ENCODE measurements at regions not wholly inside any gene's neighbourhood (a gene's known extent, or its start where the extent isn't known, plus 50 kb on each side); places are given as distances from the start of the nearest gene placed in this dataset.

DNA sequence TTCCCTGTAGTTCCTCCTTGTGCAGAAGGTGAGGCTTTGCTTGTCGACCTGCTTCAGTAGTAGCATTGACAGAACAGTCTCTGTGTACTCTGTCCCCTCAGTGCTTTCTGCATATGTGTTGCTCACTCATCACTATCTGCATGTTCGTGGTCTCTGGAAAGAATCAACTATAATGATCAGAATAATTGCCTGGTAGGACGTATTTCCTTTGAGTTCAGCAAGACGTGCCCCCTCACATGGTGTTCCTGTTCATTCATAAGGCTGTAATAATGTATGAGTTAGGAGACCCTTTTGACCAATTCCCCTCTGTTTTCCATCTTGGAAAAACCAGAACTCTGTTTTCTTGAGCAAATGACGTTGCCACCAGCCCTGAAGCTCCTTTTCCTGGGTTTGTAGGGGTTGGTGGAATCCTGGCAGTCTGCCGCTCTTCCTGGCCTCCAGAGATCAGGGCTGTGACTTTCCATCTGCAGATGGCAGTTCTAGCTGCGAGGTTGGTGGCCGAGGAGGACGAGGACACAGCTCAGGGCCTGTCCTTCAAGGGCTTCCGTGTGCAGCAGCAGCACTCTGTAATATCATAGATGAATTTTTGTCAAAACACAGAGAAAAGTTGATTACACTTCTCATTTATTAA lies 61.9 kb downstream of the EXOSC2 start:
- Mint-ChIP-seq H3K4me1 (peaks cover 27% of the 10 kb centered on the region), H3K27me3 (no peaks in the 10 kb centered on the region), H3K4me3 (no peak overlapping the region), H3K9me3 (no peaks in the 10 kb centered on the region), H3K27ac (no peak overlapping the region), H3K36me3 (peaks cover 5% of the 10 kb centered on the region)
- ATAC-seq = no peak

DNA sequence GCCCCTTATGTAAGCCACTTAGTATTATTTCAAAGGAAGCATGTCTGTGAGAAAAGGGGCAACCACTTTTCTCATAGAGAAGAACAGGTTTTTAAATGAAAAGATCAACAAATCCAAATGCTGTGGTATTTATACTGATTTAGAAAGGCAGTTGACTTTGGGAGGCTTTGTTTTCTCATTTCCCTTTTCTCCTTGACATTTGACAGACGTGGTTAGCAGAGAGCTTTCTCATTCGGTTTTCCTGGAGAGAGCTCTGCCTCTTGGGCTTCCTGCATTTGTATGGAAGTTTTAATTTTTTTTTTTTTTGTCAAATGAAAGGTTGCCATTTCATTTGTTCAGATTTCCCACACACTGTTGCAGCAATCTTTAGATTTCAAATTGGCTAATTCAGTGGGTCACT lies 62.5 kb downstream of the EXOSC2 start:
- peak overlapping the region; percentile 48 for H3K27ac Mint-ChIP-seq
- peaks cover 5% of the 10 kb centered on the region for H3K36me3 Mint-ChIP-seq
- ATAC-seq = no peak
- no peaks in the 10 kb centered on the region for H3K27me3 Mint-ChIP-seq
- H3K9me3 Mint-ChIP-seq = no peaks in the 10 kb centered on the region
- peaks cover 28% of the 10 kb centered on the region for H3K4me1 Mint-ChIP-seq
- peak overlapping the region; percentile 34 for H3K4me3 Mint-ChIP-seq

DNA sequence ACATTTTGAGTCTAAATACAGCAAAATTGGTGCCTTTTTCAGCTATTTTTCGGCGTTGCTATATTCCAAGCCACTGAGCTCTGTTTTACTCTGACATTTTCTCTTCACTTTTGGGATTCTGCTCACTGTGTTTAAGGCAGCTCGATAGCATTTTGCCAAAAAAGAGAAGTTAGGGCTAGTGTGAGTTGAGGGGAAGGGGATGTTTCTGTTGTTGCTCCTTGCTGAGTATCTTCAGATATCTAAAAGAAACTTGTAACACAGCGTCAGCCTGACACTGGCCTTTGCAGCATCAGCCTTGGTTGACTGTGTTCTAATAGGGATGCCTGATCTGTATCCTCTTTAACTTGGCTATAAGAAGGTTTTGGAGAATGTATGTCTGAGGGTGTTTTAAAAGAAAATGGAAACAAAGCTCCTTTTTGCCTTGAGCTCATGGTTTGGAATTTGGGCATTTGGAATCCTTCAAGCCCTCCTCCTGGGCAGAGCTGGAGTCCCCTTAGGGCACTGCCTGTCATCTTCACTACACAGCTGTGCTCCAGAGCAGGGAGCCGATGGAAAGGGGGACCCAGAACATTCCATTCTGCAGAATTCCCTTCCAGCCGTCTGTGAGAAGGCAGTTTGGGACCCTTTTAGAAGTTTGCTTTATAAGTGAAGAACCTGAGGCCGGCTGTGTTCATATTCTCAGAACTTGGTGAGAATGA lies 63.0 kb downstream of the EXOSC2 start:
- H3K36me3 Mint-ChIP-seq = peaks cover 5% of the 10 kb centered on the region
- no peak overlapping the region for H3K4me3 Mint-ChIP-seq
- no peaks in the 10 kb centered on the region for H3K27me3 Mint-ChIP-seq
- no peak for ATAC-seq
- no peaks in the 10 kb centered on the region for H3K9me3 Mint-ChIP-seq
- H3K27ac Mint-ChIP-seq = peak overlapping the region; percentile 48
- peaks cover 33% of the 10 kb centered on the region for H3K4me1 Mint-ChIP-seq

DNA sequence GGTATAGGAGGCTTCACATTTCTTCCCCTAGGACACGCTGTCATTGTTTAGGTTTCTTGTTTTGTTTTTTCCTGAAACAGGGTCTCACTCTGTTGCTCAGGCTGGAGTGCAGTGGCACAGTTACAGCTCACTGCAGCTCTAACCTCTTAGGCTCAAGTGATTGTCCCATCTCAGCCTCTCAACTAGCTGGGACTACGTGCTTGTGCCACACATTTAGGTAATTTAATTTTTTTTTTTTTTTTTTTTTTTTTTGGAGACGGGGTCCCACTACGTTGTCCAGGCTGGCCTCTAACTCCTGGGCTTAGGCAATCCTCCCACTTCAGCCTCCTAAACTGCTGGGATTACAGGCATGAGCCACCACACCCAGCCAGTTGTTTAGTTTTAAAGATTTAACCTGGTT lies 66.2 kb downstream of the EXOSC2 start:
- Mint-ChIP-seq H3K4me3 (no peak overlapping the region), H3K9me3 (no peaks in the 10 kb centered on the region), H3K27me3 (no peaks in the 10 kb centered on the region), H3K36me3 (peaks cover 5% of the 10 kb centered on the region), H3K27ac (no peak overlapping the region), H3K4me1 (peaks cover 44% of the 10 kb centered on the region)
- no peak for ATAC-seq

- H3K4me3 Mint-ChIP-seq = no peak overlapping the region
These were observed 70.0 kb downstream of the EXOSC2 start for GRCh38 chr9:130763331-130764171.

DNA sequence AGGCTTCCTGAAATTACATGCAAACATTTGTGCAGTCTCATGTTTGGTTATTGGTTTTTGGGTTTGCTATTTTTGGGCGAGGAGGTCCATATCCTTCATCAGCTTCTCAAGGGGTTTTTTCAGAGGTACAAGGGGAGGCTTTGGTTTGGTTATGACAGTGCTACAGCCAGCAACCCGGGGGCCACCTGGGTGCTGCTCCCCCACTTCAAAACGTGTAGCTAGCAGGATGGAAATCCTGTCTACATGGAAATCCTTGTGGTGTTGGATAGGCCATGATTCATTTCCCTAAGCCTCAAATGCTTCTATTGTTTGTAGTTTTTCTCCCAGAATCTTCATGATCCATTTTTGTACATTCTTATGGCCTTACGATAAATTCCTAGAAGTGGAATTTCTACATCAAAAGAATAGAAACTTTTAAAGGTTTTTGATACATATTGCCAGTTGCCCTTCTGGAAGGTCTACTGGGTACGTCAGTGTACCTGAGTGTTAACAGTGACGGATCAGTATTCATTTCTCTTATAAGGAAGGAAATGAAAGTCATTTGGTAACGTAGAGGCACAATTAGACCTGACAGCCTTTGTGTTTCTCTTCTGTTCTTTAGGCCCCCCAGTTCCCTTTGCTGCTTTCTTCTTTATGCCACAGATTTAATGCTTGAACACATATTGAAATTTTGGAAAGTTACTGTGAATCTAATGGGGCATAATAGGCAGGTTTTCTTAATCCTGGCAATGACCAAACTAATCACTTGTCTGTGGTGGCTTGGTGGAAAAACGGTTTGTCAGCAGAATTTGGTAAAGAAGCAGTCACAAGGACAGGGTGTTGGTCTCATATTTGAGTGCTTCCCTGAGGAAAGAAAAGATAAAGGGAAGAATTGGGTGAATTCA lies 69.7 kb upstream of the ABL1 start:
- peaks cover 64% of the 10 kb centered on the region for H3K4me1 Mint-ChIP-seq
- H3K27ac Mint-ChIP-seq = peak overlapping the region; percentile 87
- H3K9me3 Mint-ChIP-seq = no peaks in the 10 kb centered on the region
- no peaks in the 10 kb centered on the region for H3K36me3 Mint-ChIP-seq
- ATAC-seq = peak; percentile 83
- no peaks in the 10 kb centered on the region for H3K27me3 Mint-ChIP-seq
- no peak overlapping the region for H3K4me3 Mint-ChIP-seq

More at GRCh38 chr9:130763331-130764171, 70.0 kb downstream of the EXOSC2 start:
- Mint-ChIP-seq H3K27ac (peak overlapping the region; percentile 87), H3K9me3 (no peaks in the 10 kb centered on the region), H3K27me3 (no peaks in the 10 kb centered on the region), H3K4me1 (peaks cover 56% of the 10 kb centered on the region), H3K36me3 (peaks cover 5% of the 10 kb centered on the region)
- ATAC-seq = no peak

GRCh38 chr9:130766021-130766926 lies 68.8 kb upstream of the ABL1 start:
- H3K27ac Mint-ChIP-seq = peak overlapping the region; percentile 87
- no peak overlapping the region for H3K4me3 Mint-ChIP-seq
- no peaks in the 10 kb centered on the region for H3K27me3 Mint-ChIP-seq
- H3K9me3 Mint-ChIP-seq = no peaks in the 10 kb centered on the region
- H3K4me1 Mint-ChIP-seq = peaks cover 61% of the 10 kb centered on the region
- H3K36me3 Mint-ChIP-seq = no peaks in the 10 kb centered on the region
- ATAC-seq = peak; percentile 3

- H3K27ac Mint-ChIP-seq = peak overlapping the region; percentile 87
- no peak for ATAC-seq
- H3K27me3 Mint-ChIP-seq = no peaks in the 10 kb centered on the region
- no peaks in the 10 kb centered on the region for H3K9me3 Mint-ChIP-seq
- H3K4me3 Mint-ChIP-seq = peak overlapping the region; percentile 53
- H3K36me3 Mint-ChIP-seq = no peaks in the 10 kb centered on the region
- H3K4me1 Mint-ChIP-seq = peaks cover 58% of the 10 kb centered on the region
These were observed 68.1 kb upstream of the ABL1 start for GRCh38 chr9:130766927-130767307.

GRCh38 chr9:130768265-130768664 lies 66.8 kb upstream of the ABL1 start:
- no peak overlapping the region for H3K27ac Mint-ChIP-seq
- ATAC-seq = no peak
- H3K27me3 Mint-ChIP-seq = no peaks in the 10 kb centered on the region
- H3K36me3 Mint-ChIP-seq = peaks cover 6% of the 10 kb centered on the region
- H3K4me1 Mint-ChIP-seq = peaks cover 65% of the 10 kb centered on the region
- H3K4me3 Mint-ChIP-seq = no peak overlapping the region
- H3K9me3 Mint-ChIP-seq = no peaks in the 10 kb centered on the region

DNA sequence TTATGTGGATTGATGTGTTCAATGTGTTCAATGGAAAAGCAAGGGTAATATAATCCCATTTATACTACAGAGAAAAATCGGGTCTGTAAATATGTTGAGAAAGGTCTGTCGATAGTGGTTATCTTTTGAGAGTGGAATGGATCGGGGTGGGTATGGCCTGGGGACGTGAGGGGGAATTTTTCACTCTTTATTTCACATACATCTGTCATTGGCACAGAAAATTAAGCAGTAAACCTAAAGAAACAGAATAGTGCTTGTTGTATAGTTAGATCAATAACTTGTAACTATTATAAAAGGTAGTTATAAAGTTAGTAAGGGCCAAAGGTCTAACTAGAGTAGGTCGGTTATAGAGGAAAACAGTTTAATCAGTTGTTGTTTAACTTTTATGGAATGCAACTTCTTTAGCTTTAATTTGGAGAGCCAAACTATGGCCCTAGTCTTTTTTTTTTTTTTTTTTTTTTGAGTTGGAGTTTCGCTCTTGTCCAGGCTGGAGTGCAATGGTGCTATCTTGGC lies 66.1 kb upstream of the ABL1 start:
- Mint-ChIP-seq H3K27ac (no peak overlapping the region), H3K4me3 (no peak overlapping the region), H3K27me3 (no peaks in the 10 kb centered on the region), H3K4me1 (peaks cover 58% of the 10 kb centered on the region), H3K9me3 (no peaks in the 10 kb centered on the region), H3K36me3 (peaks cover 6% of the 10 kb centered on the region)
- no peak for ATAC-seq

GRCh38 chr9:130770093-130770492 lies 65.0 kb upstream of the ABL1 start:
- peaks cover 6% of the 10 kb centered on the region for H3K36me3 Mint-ChIP-seq
- peaks cover 58% of the 10 kb centered on the region for H3K4me1 Mint-ChIP-seq
- H3K4me3 Mint-ChIP-seq = no peak overlapping the region
- ATAC-seq = no peak
- no peaks in the 10 kb centered on the region for H3K27me3 Mint-ChIP-seq
- no peak overlapping the region for H3K27ac Mint-ChIP-seq
- no peaks in the 10 kb centered on the region for H3K9me3 Mint-ChIP-seq

- Mint-ChIP-seq H3K4me3 (no peak overlapping the region), H3K36me3 (peaks cover 14% of the 10 kb centered on the region), H3K27ac (no peak overlapping the region), H3K9me3 (no peaks in the 10 kb centered on the region), H3K27me3 (no peaks in the 10 kb centered on the region), H3K4me1 (peaks cover 51% of the 10 kb centered on the region)
- ATAC-seq = peak; percentile 63
These were observed 64.2 kb upstream of the ABL1 start for GRCh38 chr9:130770679-130771442.

DNA sequence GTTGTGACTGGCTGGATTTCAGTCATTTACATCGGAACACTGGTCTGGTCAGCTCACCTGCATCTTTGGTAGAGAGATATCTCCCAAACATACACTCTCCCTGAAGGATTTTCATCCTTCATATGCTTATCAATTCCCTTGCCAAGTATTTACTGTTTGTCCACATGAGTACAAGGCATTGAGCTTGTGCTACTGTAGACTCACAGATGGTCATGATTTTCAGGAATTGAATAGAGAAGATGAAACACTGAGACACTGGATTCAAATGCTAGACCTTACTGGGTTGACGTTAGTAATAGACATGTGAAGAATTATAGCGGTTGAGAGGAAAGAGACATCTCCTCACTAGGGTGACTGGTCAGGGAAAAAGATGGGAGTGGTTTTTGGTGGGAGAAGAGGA lies 62.9 kb upstream of the ABL1 start:
- Mint-ChIP-seq H3K4me1 (peaks cover 38% of the 10 kb centered on the region), H3K9me3 (no peaks in the 10 kb centered on the region), H3K27me3 (no peaks in the 10 kb centered on the region), H3K36me3 (peaks cover 14% of the 10 kb centered on the region), H3K27ac (no peak overlapping the region), H3K4me3 (no peak overlapping the region)
- no peak for ATAC-seq
